ENCODE measurements at regions not wholly inside any gene's neighbourhood (a gene's known extent, or its start where the extent isn't known, plus 50 kb on each side); places are given as distances from the start of the nearest gene placed in this dataset.

DNA sequence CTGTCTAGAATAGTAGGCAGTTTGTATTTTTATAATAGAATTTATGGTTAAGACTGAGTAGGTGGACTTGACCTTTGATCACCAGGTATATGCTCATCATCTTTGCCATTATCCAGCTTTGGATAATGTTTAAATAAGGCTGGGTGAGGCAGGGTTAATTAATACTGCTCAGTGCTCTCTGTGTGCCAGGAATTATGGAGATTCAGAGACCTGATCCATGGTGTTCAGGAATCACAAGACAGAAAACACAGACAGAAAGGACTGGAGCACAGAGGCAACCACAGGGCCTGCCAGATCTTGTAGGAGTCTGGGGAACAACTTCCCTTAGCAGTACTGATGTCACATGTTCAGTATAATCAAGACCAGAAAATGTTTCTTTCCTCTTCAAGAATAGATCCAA, 186.3 kb upstream of the ADCY2 start:
- no peak overlapping the region for H3K27ac ChIP-seq (ENCODE audit: low read depth, low read length)

DNA sequence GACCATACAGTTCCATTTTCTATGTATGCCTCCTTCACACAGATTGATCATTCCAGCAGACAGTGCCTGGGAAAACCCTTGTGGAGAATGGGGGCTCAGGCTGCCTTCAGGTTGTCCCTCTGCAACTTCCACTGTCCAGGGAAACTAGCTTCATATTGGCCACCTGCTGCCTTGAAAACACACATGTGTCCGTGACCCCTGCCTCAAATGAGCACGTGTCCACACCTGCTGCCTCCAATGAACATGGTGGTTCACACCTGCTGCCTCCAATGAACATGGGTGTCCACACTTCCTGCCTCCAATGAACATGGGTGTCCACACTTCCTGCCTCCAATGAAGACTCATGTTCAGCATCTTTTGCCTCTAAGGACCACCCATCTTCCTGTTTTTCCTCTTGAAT, 185.4 kb upstream of the ADCY2 start:
- no peak overlapping the region for H2BK120ac ChIP-seq (ENCODE audit: low read depth, low read length)
- no peak overlapping the region for H3K4ac ChIP-seq (ENCODE audit: low read depth, low read length)

More for the DNA sequence above, 186.3 kb upstream of the ADCY2 start:
- no peak for DNase-seq
- no peak overlapping the region for H2BK120ac ChIP-seq (ENCODE audit: low read depth, low read length)
- H3K79me1 ChIP-seq (ENCODE audit: low read length) = no peaks in the 10 kb centered on the region
- H2BK15ac ChIP-seq (replicated peaks; ENCODE audit: low read depth) = no peak overlapping the region
- H3K27me3 ChIP-seq (ENCODE audit: insufficient read depth, low read length, poor library complexity) = no peaks in the 10 kb centered on the region
- H3K56ac ChIP-seq (ENCODE audit: low read length) = no peak overlapping the region
- H3K79me2 ChIP-seq (ENCODE audit: control insufficient read depth, insufficient read depth, low read length) = no peaks in the 10 kb centered on the region
- H3K18ac ChIP-seq (ENCODE audit: low read length) = no peak overlapping the region
- no peak overlapping the region for H4K5ac ChIP-seq (ENCODE audit: low read length)
- H3K23ac ChIP-seq (ENCODE audit: low read length) = no peak overlapping the region
- no peak overlapping the region for H3K9ac ChIP-seq (ENCODE audit: low read length)
- no peaks in the 10 kb centered on the region for H3K36me3 ChIP-seq (ENCODE audit: control insufficient read depth, insufficient read depth, low read length)
- no peak overlapping the region for H3K4me3 ChIP-seq (ENCODE audit: low read length)
- H3K4ac ChIP-seq (ENCODE audit: low read depth, low read length) = no peak overlapping the region
- no peak overlapping the region for H2BK5ac ChIP-seq (ENCODE audit: low read length)
- H3K4me1 ChIP-seq (ENCODE audit: control insufficient read depth, low read depth, low read length) = no peaks in the 10 kb centered on the region
- no peak overlapping the region for H2AK5ac ChIP-seq (ENCODE audit: low read length)
- no peak overlapping the region for H3K4me2 ChIP-seq (ENCODE audit: low read length)
- H4K8ac ChIP-seq (ENCODE audit: low read depth, low read length) = no peak overlapping the region

DNA sequence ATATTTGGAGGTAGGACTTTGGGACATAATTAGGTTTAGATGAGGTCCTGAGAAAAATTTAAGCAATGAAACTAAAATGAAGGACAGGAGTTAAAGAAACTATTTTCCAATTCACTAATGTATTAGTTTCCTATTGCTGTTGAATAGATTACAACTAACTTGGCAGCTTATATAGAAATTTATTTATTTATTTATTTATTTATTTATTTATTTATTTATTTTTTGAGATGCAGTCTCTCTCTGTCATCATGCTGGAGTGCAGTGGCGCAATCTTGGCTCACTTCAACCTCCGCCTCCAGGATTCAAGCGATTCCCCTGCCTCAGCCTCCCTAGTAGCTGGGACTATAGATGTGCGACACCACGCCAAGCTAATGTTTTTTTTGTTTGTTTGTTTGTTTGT, 182.4 kb upstream of the ADCY2 start:
- Histone ChIP-seq H2AK5ac (ENCODE audit: low read length) (no peak overlapping the region), H3K27me3 (ENCODE audit: insufficient read depth, low read length, poor library complexity) (no peaks in the 10 kb centered on the region), H4K8ac (ENCODE audit: low read depth, low read length) (no peak overlapping the region), H3K4me3 (ENCODE audit: low read length) (no peak overlapping the region), H3K56ac (ENCODE audit: low read length) (no peak overlapping the region), H3K27ac (ENCODE audit: low read depth, low read length) (no peak overlapping the region), H3K9ac (ENCODE audit: low read length) (no peak overlapping the region), H3K4ac (ENCODE audit: low read depth, low read length) (no peak overlapping the region), H2BK120ac (ENCODE audit: low read depth, low read length) (no peak overlapping the region), H3K36me3 (ENCODE audit: control insufficient read depth, insufficient read depth, low read length) (no peaks in the 10 kb centered on the region), H3K4me1 (ENCODE audit: control insufficient read depth, low read depth, low read length) (no peaks in the 10 kb centered on the region), H3K79me1 (ENCODE audit: low read length) (no peaks in the 10 kb centered on the region), H2BK15ac (replicated peaks; ENCODE audit: low read depth) (no peak overlapping the region), H3K23ac (ENCODE audit: low read length) (no peak overlapping the region), H3K79me2 (ENCODE audit: control insufficient read depth, insufficient read depth, low read length) (no peaks in the 10 kb centered on the region), H3K18ac (ENCODE audit: low read length) (no peak overlapping the region), H3K4me2 (ENCODE audit: low read length) (no peak overlapping the region), H2BK5ac (ENCODE audit: low read length) (no peak overlapping the region), H4K5ac (ENCODE audit: low read length) (no peak overlapping the region)
- no peak for DNase-seq
- no CpG with 5 or more reads among the region's 5 CpGs for WGBS (ENCODE audit: extremely low coverage, insufficient coverage, low lambda C conversion rate)

More for the DNA sequence above, 185.4 kb upstream of the ADCY2 start:
- Histone ChIP-seq H2AK5ac (ENCODE audit: low read length) (no peak overlapping the region), H3K4me2 (ENCODE audit: low read length) (no peak overlapping the region), H4K8ac (ENCODE audit: low read depth, low read length) (no peak overlapping the region), H3K4me3 (ENCODE audit: low read length) (no peak overlapping the region), H3K79me1 (ENCODE audit: low read length) (no peaks in the 10 kb centered on the region), H3K18ac (ENCODE audit: low read length) (no peak overlapping the region), H3K9ac (ENCODE audit: low read length) (no peak overlapping the region), H3K79me2 (ENCODE audit: control insufficient read depth, insufficient read depth, low read length) (no peaks in the 10 kb centered on the region), H3K27ac (ENCODE audit: low read depth, low read length) (no peak overlapping the region), H2BK15ac (replicated peaks; ENCODE audit: low read depth) (no peak overlapping the region), H4K5ac (ENCODE audit: low read length) (no peak overlapping the region), H2BK5ac (ENCODE audit: low read length) (no peak overlapping the region), H3K23ac (ENCODE audit: low read length) (no peak overlapping the region), H3K36me3 (ENCODE audit: control insufficient read depth, insufficient read depth, low read length) (no peaks in the 10 kb centered on the region), H3K4me1 (ENCODE audit: control insufficient read depth, low read depth, low read length) (no peaks in the 10 kb centered on the region), H3K27me3 (ENCODE audit: insufficient read depth, low read length, poor library complexity) (no peaks in the 10 kb centered on the region), H3K56ac (ENCODE audit: low read length) (no peak overlapping the region)
- WGBS (ENCODE audit: extremely low coverage, insufficient coverage, low lambda C conversion rate) = no CpG with 5 or more reads among the region's 2 CpGs
- DNase-seq = no peak

DNA sequence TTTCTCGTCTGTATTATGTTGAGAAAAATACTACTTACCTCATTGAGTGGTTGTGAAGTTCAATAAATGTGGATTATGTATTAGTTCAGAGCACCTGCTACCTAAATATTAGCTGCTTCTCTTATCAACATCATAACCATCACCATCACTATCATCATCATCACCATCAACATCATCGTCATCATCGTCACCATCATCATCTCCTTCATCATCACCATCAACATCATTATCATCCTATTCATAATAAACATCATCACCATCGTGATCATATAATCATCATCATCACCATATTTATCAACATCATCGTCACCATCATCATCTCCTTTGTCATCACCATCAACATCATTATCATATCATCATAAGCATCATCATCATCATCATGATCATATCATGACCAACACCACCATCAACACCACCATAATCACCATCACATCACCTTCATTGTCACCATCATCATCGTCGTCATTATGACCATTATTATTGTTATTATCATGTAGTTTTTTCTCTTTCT, 181.0 kb upstream of the ADCY2 start:
- WGBS (ENCODE audit: extremely low coverage, insufficient coverage, low lambda C conversion rate) = 100% methylated on average over 4 of the region's 7 CpGs
- no peak overlapping the region for H3K4me2 ChIP-seq (ENCODE audit: low read length)
- no peak overlapping the region for H2BK5ac ChIP-seq (ENCODE audit: low read length)
- H3K79me2 ChIP-seq (ENCODE audit: control insufficient read depth, insufficient read depth, low read length) = no peaks in the 10 kb centered on the region
- H2BK120ac ChIP-seq (ENCODE audit: low read depth, low read length) = no peak overlapping the region
- no peak overlapping the region for H3K23ac ChIP-seq (ENCODE audit: low read length)
- no peak overlapping the region for H2BK15ac ChIP-seq (replicated peaks; ENCODE audit: low read depth)
- H3K27me3 ChIP-seq (ENCODE audit: insufficient read depth, low read length, poor library complexity) = no peaks in the 10 kb centered on the region
- H3K27ac ChIP-seq (ENCODE audit: low read depth, low read length) = no peak overlapping the region
- H3K4ac ChIP-seq (ENCODE audit: low read depth, low read length) = no peak overlapping the region
- H3K9ac ChIP-seq (ENCODE audit: low read length) = no peak overlapping the region
- no peak for DNase-seq
- H3K36me3 ChIP-seq (ENCODE audit: control insufficient read depth, insufficient read depth, low read length) = no peaks in the 10 kb centered on the region
- no peaks in the 10 kb centered on the region for H3K4me1 ChIP-seq (ENCODE audit: control insufficient read depth, low read depth, low read length)
- no peak overlapping the region for H3K4me3 ChIP-seq (ENCODE audit: low read length)
- H4K8ac ChIP-seq (ENCODE audit: low read depth, low read length) = no peak overlapping the region
- no peak overlapping the region for H3K56ac ChIP-seq (ENCODE audit: low read length)
- no peak overlapping the region for H3K18ac ChIP-seq (ENCODE audit: low read length)
- no peak overlapping the region for H4K5ac ChIP-seq (ENCODE audit: low read length)
- no peaks in the 10 kb centered on the region for H3K79me1 ChIP-seq (ENCODE audit: low read length)
- H2AK5ac ChIP-seq (ENCODE audit: low read length) = no peak overlapping the region

DNA sequence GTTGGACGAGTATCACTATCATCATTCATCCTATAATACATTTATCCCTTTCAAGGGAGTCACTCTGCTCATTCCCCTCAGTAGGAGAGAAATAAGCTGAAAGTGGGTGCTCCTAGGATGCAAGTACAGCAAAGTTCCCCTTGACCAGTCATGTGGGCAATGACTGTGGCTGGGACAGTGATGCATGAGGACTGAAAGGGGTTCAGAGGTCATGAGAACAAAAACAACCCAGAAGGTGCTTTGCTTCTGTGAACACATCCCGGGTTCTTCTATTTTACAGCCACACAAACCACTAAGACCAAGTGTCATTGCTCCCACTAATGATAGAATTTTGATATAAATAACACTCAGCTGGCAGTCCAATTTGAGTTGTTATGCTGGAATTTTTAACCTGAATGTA, 177.8 kb upstream of the ADCY2 start:
- H3K27me3 ChIP-seq (ENCODE audit: insufficient read depth, low read length, poor library complexity) = no peaks in the 10 kb centered on the region
- no peak overlapping the region for H3K4ac ChIP-seq (ENCODE audit: low read depth, low read length)
- DNase-seq = no peak
- no peak overlapping the region for H4K8ac ChIP-seq (ENCODE audit: low read depth, low read length)
- H3K36me3 ChIP-seq (ENCODE audit: control insufficient read depth, insufficient read depth, low read length) = no peaks in the 10 kb centered on the region
- no peak overlapping the region for H2BK15ac ChIP-seq (replicated peaks; ENCODE audit: low read depth)
- no peak overlapping the region for H3K9ac ChIP-seq (ENCODE audit: low read length)
- no peak overlapping the region for H3K18ac ChIP-seq (ENCODE audit: low read length)
- H3K27ac ChIP-seq (ENCODE audit: low read depth, low read length) = no peak overlapping the region
- no peak overlapping the region for H3K56ac ChIP-seq (ENCODE audit: low read length)
- H3K4me2 ChIP-seq (ENCODE audit: low read length) = no peak overlapping the region
- no peaks in the 10 kb centered on the region for H3K79me1 ChIP-seq (ENCODE audit: low read length)
- no peak overlapping the region for H3K23ac ChIP-seq (ENCODE audit: low read length)
- H2BK120ac ChIP-seq (ENCODE audit: low read depth, low read length) = no peak overlapping the region
- no peaks in the 10 kb centered on the region for H3K4me1 ChIP-seq (ENCODE audit: control insufficient read depth, low read depth, low read length)
- no peak overlapping the region for H2AK5ac ChIP-seq (ENCODE audit: low read length)
- no peak overlapping the region for H2BK5ac ChIP-seq (ENCODE audit: low read length)
- H3K79me2 ChIP-seq (ENCODE audit: control insufficient read depth, insufficient read depth, low read length) = no peaks in the 10 kb centered on the region
- H3K4me3 ChIP-seq (ENCODE audit: low read length) = no peak overlapping the region
- H4K5ac ChIP-seq (ENCODE audit: low read length) = no peak overlapping the region
- no CpG with 5 or more reads among the region's 2 CpGs for WGBS (ENCODE audit: extremely low coverage, insufficient coverage, low lambda C conversion rate)

DNA sequence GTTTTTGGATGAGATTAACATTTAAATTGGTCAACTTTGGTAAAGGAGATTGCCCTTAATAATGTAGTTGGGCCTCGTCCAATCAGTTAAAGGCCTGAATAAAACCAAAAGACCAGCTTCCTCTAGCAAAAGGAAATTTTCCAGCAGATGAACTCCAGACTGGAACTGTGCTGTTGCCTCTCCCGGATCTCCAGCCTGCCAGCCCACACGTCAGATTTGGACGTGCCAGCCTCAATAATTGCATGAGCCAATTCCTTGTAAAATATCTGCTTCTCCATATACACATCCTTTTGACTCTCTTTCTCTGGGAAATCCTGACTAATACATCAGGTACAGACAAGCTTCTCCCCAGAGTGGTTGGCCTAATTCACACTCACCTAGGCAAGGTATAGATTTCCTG, 175.8 kb upstream of the ADCY2 start:
- Histone ChIP-seq H3K4ac (ENCODE audit: low read depth, low read length) (no peak overlapping the region), H3K18ac (ENCODE audit: low read length) (no peak overlapping the region), H3K79me2 (ENCODE audit: control insufficient read depth, insufficient read depth, low read length) (no peaks in the 10 kb centered on the region), H3K56ac (ENCODE audit: low read length) (no peak overlapping the region), H2BK15ac (replicated peaks; ENCODE audit: low read depth) (no peak overlapping the region), H3K4me3 (ENCODE audit: low read length) (no peak overlapping the region), H2BK5ac (ENCODE audit: low read length) (no peak overlapping the region), H3K27me3 (ENCODE audit: insufficient read depth, low read length, poor library complexity) (no peaks in the 10 kb centered on the region), H3K4me2 (ENCODE audit: low read length) (no peak overlapping the region), H4K8ac (ENCODE audit: low read depth, low read length) (no peak overlapping the region), H2AK5ac (ENCODE audit: low read length) (no peak overlapping the region), H3K79me1 (ENCODE audit: low read length) (no peaks in the 10 kb centered on the region), H4K5ac (ENCODE audit: low read length) (no peak overlapping the region), H2BK120ac (ENCODE audit: low read depth, low read length) (no peak overlapping the region), H3K27ac (ENCODE audit: low read depth, low read length) (no peak overlapping the region), H3K9ac (ENCODE audit: low read length) (no peak overlapping the region), H3K4me1 (ENCODE audit: control insufficient read depth, low read depth, low read length) (no peaks in the 10 kb centered on the region), H3K23ac (ENCODE audit: low read length) (no peak overlapping the region), H3K36me3 (ENCODE audit: control insufficient read depth, insufficient read depth, low read length) (no peaks in the 10 kb centered on the region)
- DNase-seq = no peak
- no CpG with 5 or more reads among the region's 4 CpGs for WGBS (ENCODE audit: extremely low coverage, insufficient coverage, low lambda C conversion rate)

Data from mesendoderm (in vitro differentiated cells).